ENCODE measurements at regions not wholly inside any gene's neighbourhood (a gene's known extent, or its start where the extent isn't known, plus 50 kb on each side); places are given as distances from the start of the nearest gene placed in this dataset.

DNA sequence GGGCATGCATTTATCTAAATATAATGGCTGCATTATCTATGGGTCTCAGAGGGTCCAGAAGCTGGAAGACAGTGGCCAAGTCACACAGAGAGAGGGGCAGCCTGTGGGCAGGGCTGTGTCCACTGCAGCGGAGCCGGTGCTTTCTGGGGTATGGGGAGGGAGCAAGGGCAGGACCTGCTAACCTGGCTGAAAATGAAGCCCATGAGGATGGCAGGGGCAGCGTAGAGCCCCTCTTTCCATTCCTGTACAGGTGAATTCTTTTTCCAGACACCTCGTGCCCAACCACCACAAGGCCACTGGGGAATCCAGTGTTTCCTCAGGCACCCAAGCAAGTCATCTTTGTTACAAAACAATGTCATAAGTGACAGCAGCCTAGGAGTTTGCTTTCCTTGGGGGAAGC, 305.9 kb upstream of the IRX4 start:
- Mint-ChIP-seq H3K9me3 (no peaks in the 10 kb centered on the region), H3K27me3 (ENCODE audit: insufficient read depth, low read depth, poor library complexity) (peaks cover 5% of the 10 kb centered on the region), H3K27ac (no peak overlapping the region), H3K4me1 (no peaks in the 10 kb centered on the region), H3K4me3 (no peak overlapping the region), H3K36me3 (ENCODE audit: low read depth) (no peaks in the 10 kb centered on the region)
- no peak overlapping the region for H3K27ac ChIP-seq (ENCODE audit: low read depth)
- DNase-seq (ENCODE audit: low spot score) (no peak), ATAC-seq (no peak)
- no peaks in the 10 kb centered on the region for H3K79me2 ChIP-seq (replicated peaks; ENCODE audit: insufficient read depth)
- H3K36me3 ChIP-seq (ENCODE audit: insufficient read depth) = no peaks in the 10 kb centered on the region
- H3K4me1 ChIP-seq (ENCODE audit: insufficient read depth) = no peaks in the 10 kb centered on the region
- no peak overlapping the region for H2AFZ ChIP-seq
- no peaks in the 10 kb centered on the region for H4K20me1 ChIP-seq (replicated peaks; ENCODE audit: insufficient read depth)
- no peaks in the 10 kb centered on the region for H3K27me3 ChIP-seq (ENCODE audit: insufficient read depth)
- TF ChIP-seq, protein P1, sequence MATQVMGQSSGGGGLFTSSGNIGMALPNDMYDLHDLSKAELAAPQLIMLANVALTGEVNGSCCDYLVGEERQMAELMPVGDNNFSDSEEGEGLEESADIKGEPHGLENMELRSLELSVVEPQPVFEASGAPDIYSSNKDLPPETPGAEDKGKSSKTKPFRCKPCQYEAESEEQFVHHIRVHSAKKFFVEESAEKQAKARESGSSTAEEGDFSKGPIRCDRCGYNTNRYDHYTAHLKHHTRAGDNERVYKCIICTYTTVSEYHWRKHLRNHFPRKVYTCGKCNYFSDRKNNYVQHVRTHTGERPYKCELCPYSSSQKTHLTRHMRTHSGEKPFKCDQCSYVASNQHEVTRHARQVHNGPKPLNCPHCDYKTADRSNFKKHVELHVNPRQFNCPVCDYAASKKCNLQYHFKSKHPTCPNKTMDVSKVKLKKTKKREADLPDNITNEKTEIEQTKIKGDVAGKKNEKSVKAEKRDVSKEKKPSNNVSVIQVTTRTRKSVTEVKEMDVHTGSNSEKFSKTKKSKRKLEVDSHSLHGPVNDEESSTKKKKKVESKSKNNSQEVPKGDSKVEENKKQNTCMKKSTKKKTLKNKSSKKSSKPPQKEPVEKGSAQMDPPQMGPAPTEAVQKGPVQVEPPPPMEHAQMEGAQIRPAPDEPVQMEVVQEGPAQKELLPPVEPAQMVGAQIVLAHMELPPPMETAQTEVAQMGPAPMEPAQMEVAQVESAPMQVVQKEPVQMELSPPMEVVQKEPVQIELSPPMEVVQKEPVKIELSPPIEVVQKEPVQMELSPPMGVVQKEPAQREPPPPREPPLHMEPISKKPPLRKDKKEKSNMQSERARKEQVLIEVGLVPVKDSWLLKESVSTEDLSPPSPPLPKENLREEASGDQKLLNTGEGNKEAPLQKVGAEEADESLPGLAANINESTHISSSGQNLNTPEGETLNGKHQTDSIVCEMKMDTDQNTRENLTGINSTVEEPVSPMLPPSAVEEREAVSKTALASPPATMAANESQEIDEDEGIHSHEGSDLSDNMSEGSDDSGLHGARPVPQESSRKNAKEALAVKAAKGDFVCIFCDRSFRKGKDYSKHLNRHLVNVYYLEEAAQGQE (IDR thresholded peaks at IDR 0.05; ENCODE audit: unreplicated experiment) = no peak
- no peak for TF ChIP-seq CREB1 (CRISPR knock-in tag; IDR thresholded peaks at IDR 0.05; ENCODE audit: low read depth)
- no peak for TF ChIP-seq NANOG (IDR thresholded peaks at IDR 0.05; ENCODE audit: borderline replicate concordance)
- TF ChIP-seq EZH2 (IDR thresholded peaks at IDR 0.05; ENCODE audit: low read depth, unreplicated experiment) = no peak
- TF ChIP-seq, protein P2, sequence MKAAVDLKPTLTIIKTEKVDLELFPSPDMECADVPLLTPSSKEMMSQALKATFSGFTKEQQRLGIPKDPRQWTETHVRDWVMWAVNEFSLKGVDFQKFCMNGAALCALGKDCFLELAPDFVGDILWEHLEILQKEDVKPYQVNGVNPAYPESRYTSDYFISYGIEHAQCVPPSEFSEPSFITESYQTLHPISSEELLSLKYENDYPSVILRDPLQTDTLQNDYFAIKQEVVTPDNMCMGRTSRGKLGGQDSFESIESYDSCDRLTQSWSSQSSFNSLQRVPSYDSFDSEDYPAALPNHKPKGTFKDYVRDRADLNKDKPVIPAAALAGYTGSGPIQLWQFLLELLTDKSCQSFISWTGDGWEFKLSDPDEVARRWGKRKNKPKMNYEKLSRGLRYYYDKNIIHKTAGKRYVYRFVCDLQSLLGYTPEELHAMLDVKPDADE (IDR thresholded peaks at IDR 0.05) = no peak
- TF ChIP-seq ZNF331 (CRISPR knock-in tag; IDR thresholded peaks at IDR 0.05; ENCODE audit: low read depth) = no peak
- TF ChIP-seq EZH2phosphoT487 (IDR thresholded peaks at IDR 0.05; ENCODE audit: unreplicated experiment) = no peak
- TF ChIP-seq JUNB (IDR thresholded peaks at IDR 0.05; ENCODE audit: unreplicated experiment) = no peak
- H3F3A ChIP-seq (replicated peaks; ENCODE audit: low read depth) = no peaks in the 10 kb centered on the region
- no peak overlapping the region for H3K4me3 ChIP-seq
- no peaks in the 10 kb centered on the region for H3K9me2 ChIP-seq (ENCODE audit: insufficient read depth)
- H3K4me2 ChIP-seq = no peak overlapping the region

DNA sequence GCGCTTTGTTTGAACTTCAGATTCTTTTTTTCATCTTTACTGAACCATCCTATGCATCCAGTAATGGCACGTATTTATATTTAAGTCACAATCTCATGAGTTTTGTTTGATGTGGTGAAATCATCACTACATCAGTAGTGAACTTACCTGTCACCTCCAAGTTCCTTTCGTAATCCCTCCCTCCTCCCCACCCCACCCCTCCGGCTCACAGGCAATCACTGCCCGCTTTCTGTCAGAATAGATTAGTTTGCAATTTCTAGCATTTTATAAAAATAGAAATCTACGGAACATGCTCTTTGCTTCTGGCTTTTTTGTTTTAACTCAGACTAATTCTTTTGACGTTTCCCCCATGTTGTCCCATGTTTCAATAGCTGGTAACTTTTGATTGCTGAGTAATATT, 305.4 kb upstream of the IRX4 start:
- Histone ChIP-seq H4K20me1 (replicated peaks; ENCODE audit: insufficient read depth) (no peaks in the 10 kb centered on the region), H3K36me3 (ENCODE audit: insufficient read depth) (no peaks in the 10 kb centered on the region), H3K4me2 (no peak overlapping the region), H2AFZ (no peak overlapping the region), H3K9me2 (ENCODE audit: insufficient read depth) (no peaks in the 10 kb centered on the region), H3K27me3 (ENCODE audit: insufficient read depth) (no peaks in the 10 kb centered on the region), H3K4me1 (ENCODE audit: insufficient read depth) (no peaks in the 10 kb centered on the region), H3K27ac (ENCODE audit: low read depth) (no peak overlapping the region), H3F3A (replicated peaks; ENCODE audit: low read depth) (no peaks in the 10 kb centered on the region), H3K4me3 (no peak overlapping the region), H3K79me2 (replicated peaks; ENCODE audit: insufficient read depth) (no peaks in the 10 kb centered on the region)
- no peak overlapping the region for H3K4me3 Mint-ChIP-seq
- ATAC-seq (no peak), DNase-seq (ENCODE audit: low spot score) (no peak)
- no peak overlapping the region for H3K27ac Mint-ChIP-seq
- no peaks in the 10 kb centered on the region for H3K9me3 Mint-ChIP-seq
- peaks cover 5% of the 10 kb centered on the region for H3K27me3 Mint-ChIP-seq (ENCODE audit: insufficient read depth, low read depth, poor library complexity)
- H3K4me1 Mint-ChIP-seq = no peaks in the 10 kb centered on the region
- no peaks in the 10 kb centered on the region for H3K36me3 Mint-ChIP-seq (ENCODE audit: low read depth)
- TF ChIP-seq ZNF331 (CRISPR knock-in tag; IDR thresholded peaks at IDR 0.05; ENCODE audit: low read depth) (no peak), JUNB (IDR thresholded peaks at IDR 0.05; ENCODE audit: unreplicated experiment) (no peak), CREB1 (CRISPR knock-in tag; IDR thresholded peaks at IDR 0.05; ENCODE audit: low read depth) (no peak), ZNF114 (CRISPR knock-in tag; IDR thresholded peaks at IDR 0.05) (no peak), POLR2AphosphoS5 (IDR thresholded peaks at IDR 0.05; ENCODE audit: low read depth) (no peak), STAT1 (IDR thresholded peaks at IDR 0.05; ENCODE audit: unreplicated experiment) (no peak), EZH2 (IDR thresholded peaks at IDR 0.05; ENCODE audit: low read depth, unreplicated experiment) (no peak)
- TF ChIP-seq, protein P3, sequence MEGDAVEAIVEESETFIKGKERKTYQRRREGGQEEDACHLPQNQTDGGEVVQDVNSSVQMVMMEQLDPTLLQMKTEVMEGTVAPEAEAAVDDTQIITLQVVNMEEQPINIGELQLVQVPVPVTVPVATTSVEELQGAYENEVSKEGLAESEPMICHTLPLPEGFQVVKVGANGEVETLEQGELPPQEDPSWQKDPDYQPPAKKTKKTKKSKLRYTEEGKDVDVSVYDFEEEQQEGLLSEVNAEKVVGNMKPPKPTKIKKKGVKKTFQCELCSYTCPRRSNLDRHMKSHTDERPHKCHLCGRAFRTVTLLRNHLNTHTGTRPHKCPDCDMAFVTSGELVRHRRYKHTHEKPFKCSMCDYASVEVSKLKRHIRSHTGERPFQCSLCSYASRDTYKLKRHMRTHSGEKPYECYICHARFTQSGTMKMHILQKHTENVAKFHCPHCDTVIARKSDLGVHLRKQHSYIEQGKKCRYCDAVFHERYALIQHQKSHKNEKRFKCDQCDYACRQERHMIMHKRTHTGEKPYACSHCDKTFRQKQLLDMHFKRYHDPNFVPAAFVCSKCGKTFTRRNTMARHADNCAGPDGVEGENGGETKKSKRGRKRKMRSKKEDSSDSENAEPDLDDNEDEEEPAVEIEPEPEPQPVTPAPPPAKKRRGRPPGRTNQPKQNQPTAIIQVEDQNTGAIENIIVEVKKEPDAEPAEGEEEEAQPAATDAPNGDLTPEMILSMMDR (conservative IDR thresholded peaks at IDR 0.05; ENCODE audit: low read depth in 2 of 2) = no peak

All from GM23338 (cell line).